ENCODE measurements at regions not wholly inside any gene's neighbourhood (a gene's known extent, or its start where the extent isn't known, plus 50 kb on each side); places are given as distances from the start of the nearest gene placed in this dataset.

DNA sequence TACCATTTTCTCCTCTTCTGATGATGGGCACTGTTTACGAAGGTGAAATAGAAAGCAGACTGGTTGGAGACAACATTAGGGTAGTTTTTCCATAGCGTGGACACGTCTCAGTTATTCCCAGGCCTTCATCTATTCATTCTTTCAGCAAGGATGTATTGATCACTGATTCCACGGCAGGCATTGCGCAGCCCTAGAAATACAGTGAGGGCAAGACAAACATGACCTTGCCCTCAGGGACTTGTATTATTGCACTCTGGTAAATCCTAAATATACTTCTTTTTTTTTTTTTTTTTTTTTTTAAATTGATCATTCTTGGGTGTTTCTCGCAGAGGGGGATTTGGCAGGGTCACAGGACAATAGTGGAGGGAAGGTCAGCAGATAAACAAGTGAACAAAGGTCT lies 167.3 kb upstream of the SPRED2 start:
- TF ChIP-seq, protein P1, sequence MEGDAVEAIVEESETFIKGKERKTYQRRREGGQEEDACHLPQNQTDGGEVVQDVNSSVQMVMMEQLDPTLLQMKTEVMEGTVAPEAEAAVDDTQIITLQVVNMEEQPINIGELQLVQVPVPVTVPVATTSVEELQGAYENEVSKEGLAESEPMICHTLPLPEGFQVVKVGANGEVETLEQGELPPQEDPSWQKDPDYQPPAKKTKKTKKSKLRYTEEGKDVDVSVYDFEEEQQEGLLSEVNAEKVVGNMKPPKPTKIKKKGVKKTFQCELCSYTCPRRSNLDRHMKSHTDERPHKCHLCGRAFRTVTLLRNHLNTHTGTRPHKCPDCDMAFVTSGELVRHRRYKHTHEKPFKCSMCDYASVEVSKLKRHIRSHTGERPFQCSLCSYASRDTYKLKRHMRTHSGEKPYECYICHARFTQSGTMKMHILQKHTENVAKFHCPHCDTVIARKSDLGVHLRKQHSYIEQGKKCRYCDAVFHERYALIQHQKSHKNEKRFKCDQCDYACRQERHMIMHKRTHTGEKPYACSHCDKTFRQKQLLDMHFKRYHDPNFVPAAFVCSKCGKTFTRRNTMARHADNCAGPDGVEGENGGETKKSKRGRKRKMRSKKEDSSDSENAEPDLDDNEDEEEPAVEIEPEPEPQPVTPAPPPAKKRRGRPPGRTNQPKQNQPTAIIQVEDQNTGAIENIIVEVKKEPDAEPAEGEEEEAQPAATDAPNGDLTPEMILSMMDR (IDR thresholded peaks at IDR 0.05): no peak
- TF ChIP-seq REST (IDR thresholded peaks at IDR 0.05; ENCODE audit: insufficient read depth in 1 of 2, low read depth in 2 of 2, low read length in 1 of 2) (no peak), POLR2AphosphoS5 (IDR thresholded peaks at IDR 0.05; ENCODE audit: low read depth, low read length) (no peak), TCF7L2 (IDR thresholded peaks at IDR 0.05; ENCODE audit: low read depth, low read length) (no peak)

Data from Panc1 (cell line).